HCT116 (cell line): ENCODE measurements at regions not wholly inside any gene's neighbourhood (a gene's known extent, or its start where the extent isn't known, plus 50 kb on each side); places are given as distances from the start of the nearest gene placed in this dataset.

ENCODE experiments used
- ATAC-seq: fragments of 200-7000 bp; cut with Tn5 transposase; 2 replicates; pipeline ENCODE4 v1.9.1; 2020; ENCODE audit warnings: mild to moderate bottlenecking, moderate library complexity
- BruUV-seq: library from RNA; stranded (reverse); fragments of 400-500 nt; replicated peaks from 2 replicates; lab custom pipeline; 2021; lab: Mats Ljungman, UMichigan
- CTCF ChIA-PET: fragments of 300-600 bp; sonication (Branson Sonifier 250); formaldehyde crosslinking; loops from one replicate; lab custom pipeline; 2021; ENCODE audit warnings: antibody characterized with exemption; lab: Charles Lee
- POLR2A ChIA-PET: fragments of 300-600, 350-600 bp; sonication (Branson Sonifier 250); formaldehyde crosslinking; loops from one replicate; lab custom pipeline; 2021; ENCODE audit warnings: antibody characterized with exemption; lab: Charles Lee
- RAD21 ChIA-PET, 2 experiments: fragments of 300-600 bp; sonication (Branson Sonifier 250); formaldehyde crosslinking; loops; one replicate each; lab custom pipeline; 2023; ENCODE audit warnings: low total read pairs in 2 of 2; ENCODE audit not compliant: uncharacterized antibody in 2 of 2, unreplicated experiment in 2 of 2, low non-redundant PET in 1 of 2; lab: Charles Lee
- DNase-seq: peaks from one replicate; pipeline ENCODE4 v3.0.0-alpha.2; 2010; ENCODE audit warnings: low read depth, low spot score
- H2AFZ ChIP-seq: fragments of 200-600 bp; shearing (Covaris generic), sonication (generic); 2 replicates; pipeline ENCODE4 v1.6.1; 2017; ENCODE audit warnings: low read depth, mixed run types, mixed read lengths, antibody characterized with exemption, low read length; ENCODE audit not compliant: poor library complexity, severe bottlenecking
- H3K27ac ChIP-seq: 2 replicates; pipeline ENCODE4 v1.5.1; 2012; ENCODE audit warnings: low read depth, low read length
- H3K27me3 ChIP-seq: fragments of 200-600 bp; sonication (generic); 2 replicates; pipeline ENCODE4 v1.6.1; 2016; ENCODE audit warnings: mixed run types, low read length, mixed read lengths; ENCODE audit not compliant: insufficient read depth
- H3K36me3 ChIP-seq, 2 experiments: fragments of 200-500 bp in 1 of 2; fragments of 200-600 bp in 1 of 2; sonication (Bioruptor generic) in 1 of 2; sonication (generic) in 1 of 2; 2 replicates each; pipeline versions ENCODE4 v1.5.1 to v1.6.1; 2014 to 2016; ENCODE audit warnings: low read length in 2 of 2, inconsistent platforms in 1 of 2, mixed read lengths in 1 of 2, mixed run types in 1 of 2; ENCODE audit not compliant: insufficient read depth in 2 of 2, control insufficient read depth in 1 of 2
- H3K4me1 ChIP-seq, 2 experiments: fragments of 200-600 bp in 1 of 2; sonication (generic) in 1 of 2; 2 replicates each; pipeline versions ENCODE4 v1.5.1 to v1.6.1; 2012 to 2017; ENCODE audit warnings: low read length in 2 of 2, inconsistent platforms in 1 of 2, mild to moderate bottlenecking in 1 of 2, mixed read lengths in 1 of 2, mixed run types in 1 of 2, moderate library complexity in 1 of 2; ENCODE audit not compliant: insufficient read depth in 2 of 2, control insufficient read depth in 1 of 2
- H3K4me2 ChIP-seq: fragments of 200-600 bp; sonication (generic); 2 replicates; pipeline ENCODE4 v1.6.1; 2017; ENCODE audit warnings: mixed run types, low read length, mixed read lengths
- H3K4me3 ChIP-seq, 2 experiments: fragments of 200-600 bp in 1 of 2; sonication (generic) in 1 of 2; replicated peaks in 1 of 2; 2 replicates each; pipeline ENCODE4 v1.5.1; 2011 to 2016; ENCODE audit warnings: low read length in 2 of 2, control low read depth in 1 of 2, low read depth in 1 of 2, mild to moderate bottlenecking in 1 of 2, mixed read lengths in 1 of 2, mixed run types in 1 of 2
- H3K79me2 ChIP-seq: fragments of 200-600 bp; sonication (generic); 2 replicates; pipeline ENCODE4 v1.6.1; 2017; ENCODE audit warnings: mild to moderate bottlenecking, mixed run types, low read length, moderate library complexity, mixed read lengths; ENCODE audit not compliant: insufficient read depth
- H3K9ac ChIP-seq: fragments of 200-600 bp; sonication (generic); 2 replicates; pipeline ENCODE4 v1.6.1; 2016; ENCODE audit warnings: low read length, mixed read lengths
- H3K9me2 ChIP-seq: fragments of 200-600 bp; sonication (generic), shearing (Covaris generic); 2 replicates; pipeline ENCODE4 v1.6.1; 2017; ENCODE audit warnings: mixed run types, mild to moderate bottlenecking, moderate library complexity; ENCODE audit not compliant: insufficient read depth
- H3K9me3 ChIP-seq, 2 experiments: fragments of 200-500 bp in 1 of 2; fragments of 200-600 bp in 1 of 2; sonication (Bioruptor generic) in 1 of 2; sonication (generic) in 1 of 2; 2 replicates each; pipeline ENCODE4 v1.6.1; 2014 to 2017; ENCODE audit warnings: low read length in 2 of 2, mixed read lengths in 2 of 2, inconsistent platforms in 1 of 2, low read depth in 1 of 2, mild to moderate bottlenecking in 1 of 2, mixed run types in 1 of 2, moderate library complexity in 1 of 2; ENCODE audit not compliant: control insufficient read depth in 1 of 2, insufficient read depth in 1 of 2
- H4K20me1 ChIP-seq: fragments of 200-600 bp; sonication (generic), shearing (Covaris generic); 2 replicates; pipeline ENCODE4 v1.6.1; 2017; ENCODE audit warnings: mixed run types, mild to moderate bottlenecking, moderate library complexity; ENCODE audit not compliant: insufficient read depth
- EGR1 ChIP-seq: IDR thresholded peaks from 2 replicates; pipeline ENCODE4 v1.6.1; 2012; ENCODE audit warnings: low read depth
- ELF1 ChIP-seq: IDR thresholded peaks from 2 replicates; pipeline ENCODE4 v1.6.1; 2012; ENCODE audit warnings: low read depth, borderline replicate concordance
- EZH2 ChIP-seq: fragments of 200-600 bp; sonication (generic); IDR thresholded peaks from 2 replicates; pipeline ENCODE4 v1.6.1; 2017; ENCODE audit warnings: antibody characterized with exemption, mixed run types
- FOSL1 ChIP-seq: IDR thresholded peaks from 2 replicates; pipeline ENCODE4 v1.6.1; 2012; ENCODE audit warnings: low read depth
- POLR2A ChIP-seq: IDR thresholded peaks from 2 replicates; pipeline ENCODE4 v1.7.0; 2011; ENCODE audit warnings: borderline replicate concordance; ENCODE audit not compliant: insufficient read depth, insufficient read length; ENCODE audit errors: extremely low read depth
- POLR2AphosphoS5 ChIP-seq: IDR thresholded peaks from 2 replicates; pipeline ENCODE4 v1.6.1; 2011; ENCODE audit warnings: mild to moderate bottlenecking, low read depth, low read length, moderate library complexity
- RAD21 ChIP-seq: IDR thresholded peaks from 2 replicates; pipeline ENCODE4 v1.6.1; 2012; ENCODE audit warnings: low read depth, mild to moderate bottlenecking
- SIN3A ChIP-seq: IDR thresholded peaks from 2 replicates; pipeline ENCODE4 v1.6.1; 2012; ENCODE audit warnings: low read depth
- TCF7L2 ChIP-seq: IDR thresholded peaks from 2 replicates; pipeline ENCODE4 v1.7.0; 2011; ENCODE audit warnings: borderline replicate concordance, inconsistent platforms; ENCODE audit not compliant: insufficient read depth, insufficient read length; ENCODE audit errors: extremely low read depth
- YY1 ChIP-seq: IDR thresholded peaks from 2 replicates; pipeline ENCODE4 v1.6.1; 2011; ENCODE audit warnings: low read length, low read depth, moderate library complexity, mild to moderate bottlenecking; ENCODE audit not compliant: insufficient replicate concordance; ENCODE audit errors: extremely low read depth
- ZFX ChIP-seq: fragments of 450-650 bp; IDR thresholded peaks from 2 replicates; pipeline ENCODE4 v1.6.1; 2017
- intact Hi-C: fragments of 100-400 bp; cut with micrococcal nuclease; formaldehyde crosslinking; loops from 2 replicates; pipeline ENCODE4 v1.10.0; 2022
- TF ChIP-seq, protein P1 (sequence below): IDR thresholded peaks from 2 replicates; pipeline ENCODE4 v1.6.1; 2012
- TF ChIP-seq, protein P2 (sequence below): IDR thresholded peaks from 2 replicates; pipeline ENCODE4 v1.6.1; 2011; ENCODE audit warnings: mild to moderate bottlenecking, low read length, moderate library complexity; ENCODE audit not compliant: insufficient replicate concordance; ENCODE audit errors: extremely low read depth

DNA sequence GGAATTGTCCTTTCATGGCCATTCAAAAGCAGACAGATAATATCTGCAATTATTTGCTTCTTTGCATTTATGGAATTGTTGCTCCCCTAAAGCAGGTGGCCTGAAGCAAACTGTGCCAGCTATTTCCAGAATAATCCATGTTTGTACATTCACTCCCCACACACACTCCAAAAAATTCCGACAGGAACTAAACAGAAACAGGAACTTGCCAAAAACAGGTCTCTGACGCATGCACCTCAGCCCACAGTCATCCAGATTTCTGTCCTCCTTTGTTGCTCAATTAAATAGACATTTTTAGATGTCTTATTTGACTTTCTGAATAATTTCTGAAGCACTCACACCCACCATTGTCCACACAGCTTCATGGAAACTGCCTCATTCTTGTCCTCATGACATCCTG lies 71.5 kb upstream of the EDNRA start:
- ATAC-seq (no peak), DNase-seq (no peak)
- no peak overlapping the region for H3K9ac ChIP-seq
- POLR2A ChIA-PET, result no interaction called here
- no peaks in the 10 kb centered on the region for H3K27me3 ChIP-seq
- no peaks in the 10 kb centered on the region for H3K79me2 ChIP-seq
- no peak overlapping the region for H2AFZ ChIP-seq
- H3K27ac ChIP-seq, result no peak overlapping the region
- no peaks in the 10 kb centered on the region for H3K4me1 ChIP-seq
- intact Hi-C loops, result no loop called here
- H3K4me3 ChIP-seq, result no peak overlapping the region
- H4K20me1 ChIP-seq, result no peaks in the 10 kb centered on the region
- RAD21 ChIA-PET, result no interaction called here
- H3K4me2 ChIP-seq, result no peak overlapping the region
- CTCF ChIA-PET, result no interaction called here
- no peaks in the 10 kb centered on the region for H3K36me3 ChIP-seq
- no peaks in the 10 kb centered on the region for H3K9me3 ChIP-seq
- no TSS peak for BruUV-seq
- no peak for TF ChIP-seq ELF1
- TF ChIP-seq POLR2A, result no peak
- no peak for TF ChIP-seq FOSL1
- no peak for TF ChIP-seq RAD21
- no peak for TF ChIP-seq TCF7L2
- no peak for TF ChIP-seq ZFX
- no peak for TF ChIP-seq SIN3A
- TF ChIP-seq, protein P1, sequence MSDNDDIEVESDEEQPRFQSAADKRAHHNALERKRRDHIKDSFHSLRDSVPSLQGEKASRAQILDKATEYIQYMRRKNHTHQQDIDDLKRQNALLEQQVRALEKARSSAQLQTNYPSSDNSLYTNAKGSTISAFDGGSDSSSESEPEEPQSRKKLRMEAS, result no peak
- no peak for TF ChIP-seq POLR2AphosphoS5
- TF ChIP-seq, protein P2, sequence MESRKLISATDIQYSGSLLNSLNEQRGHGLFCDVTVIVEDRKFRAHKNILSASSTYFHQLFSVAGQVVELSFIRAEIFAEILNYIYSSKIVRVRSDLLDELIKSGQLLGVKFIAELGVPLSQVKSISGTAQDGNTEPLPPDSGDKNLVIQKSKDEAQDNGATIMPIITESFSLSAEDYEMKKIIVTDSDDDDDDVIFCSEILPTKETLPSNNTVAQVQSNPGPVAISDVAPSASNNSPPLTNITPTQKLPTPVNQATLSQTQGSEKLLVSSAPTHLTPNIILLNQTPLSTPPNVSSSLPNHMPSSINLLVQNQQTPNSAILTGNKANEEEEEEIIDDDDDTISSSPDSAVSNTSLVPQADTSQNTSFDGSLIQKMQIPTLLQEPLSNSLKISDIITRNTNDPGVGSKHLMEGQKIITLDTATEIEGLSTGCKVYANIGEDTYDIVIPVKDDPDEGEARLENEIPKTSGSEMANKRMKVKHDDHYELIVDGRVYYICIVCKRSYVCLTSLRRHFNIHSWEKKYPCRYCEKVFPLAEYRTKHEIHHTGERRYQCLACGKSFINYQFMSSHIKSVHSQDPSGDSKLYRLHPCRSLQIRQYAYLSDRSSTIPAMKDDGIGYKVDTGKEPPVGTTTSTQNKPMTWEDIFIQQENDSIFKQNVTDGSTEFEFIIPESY, result no peak
- TF ChIP-seq YY1, result no peak
- TF ChIP-seq EZH2, result no peak
- TF ChIP-seq EGR1, result no peak
- no peaks in the 10 kb centered on the region for H3K9me2 ChIP-seq
